Heart right ventricle (tissue), 16 donors: ENCODE measurements at regions not wholly inside any gene's neighbourhood (a gene's known extent, or its start where the extent isn't known, plus 50 kb on each side); places are given as distances from the start of the nearest gene placed in this dataset.

Experiments
- ATAC-seq, 8 donors: fragments of 200-7000 bp; cut with Tn5 transposase; one replicate each; pipeline ENCODE4 v1.9.1; 2020; ENCODE audit warnings: mild to moderate bottlenecking in 8 of 8, moderate library complexity in 8 of 8, moderate number of reproducible peaks in 1 of 8
- DNase-seq, 2 donors: peaks; one replicate each; pipeline ENCODE4 v3.0.0-alpha.2; 2020
- H3K27ac ChIP-seq, 10 donors: fragments of 200-600 bp; sonication (generic) in 2 of 10; one replicate each; pipeline versions ENCODE4 v1.5.0 to v1.8.0; 2020 to 2022; ENCODE audit warnings: mild to moderate bottlenecking in 3 of 10
- H3K27me3 ChIP-seq, 7 donors: fragments of 200-600 bp; one replicate each; pipeline ENCODE4 v1.8.0; 2021 to 2022; ENCODE audit warnings: mild to moderate bottlenecking in 2 of 7
- H3K36me3 ChIP-seq, 9 donors: fragments of 200-600 bp; sonication (generic) in 1 of 9; one replicate each; pipeline versions ENCODE4 v1.5.0 to v1.8.0; 2020 to 2022; ENCODE audit warnings: mild to moderate bottlenecking in 2 of 9
- H3K4me1 ChIP-seq, 9 donors: fragments of 200-600 bp; sonication (generic) in 1 of 9; one replicate each; pipeline versions ENCODE4 v1.5.0 to v1.8.0; 2020 to 2022; ENCODE audit warnings: mild to moderate bottlenecking in 4 of 9
- H3K4me3 ChIP-seq, 10 donors: fragments of 200-600 bp; sonication (generic) in 2 of 10; one replicate each; pipeline versions ENCODE4 v1.5.0 to v1.8.0; 2020 to 2022; ENCODE audit warnings: mild to moderate bottlenecking in 7 of 10, moderate library complexity in 2 of 10
- H3K9me3 ChIP-seq, 11 donors: fragments of 200-600 bp in 10 of 11; sonication (generic) in 2 of 11; one replicate each; pipeline versions ENCODE4 v1.5.0 to v1.8.0; 2013 to 2022; ENCODE audit warnings: mild to moderate bottlenecking in 2 of 11, control low read depth in 1 of 11, moderate library complexity in 1 of 11
- WGBS, 2 donors: extraction: QIAGEN DNeasy Blood & Tissue Kit; methylation state at CpG; one replicate each; pipeline ENCODE4 v1.1.7; 2013; ENCODE audit warnings: inconsistent platforms in 1 of 2; 5-methylcytosine and 5-hydroxymethylcytosine counted together
- intact Hi-C, 10 donors: fragments of 100-400 bp; cut with DNase I; formaldehyde crosslinking; loops; one replicate each; pipeline versions ENCODE4 v1.11.1 to v1.14.2; 2022
- TF ChIP-seq, protein P1 (sequence below), 9 donors: fragments of 200-600 bp; sonication (generic) in 2 of 9; IDR thresholded peaks; one replicate each; pipeline versions ENCODE4 v1.5.0 to v1.8.0; 2021 to 2022; ENCODE audit warnings: antibody characterized with exemption in 9 of 9, mild to moderate bottlenecking in 5 of 9, moderate library complexity in 1 of 9
- donor health status: Arrhythmogenic right ventricular cardiomyopathy.
- donor health status: ischemic (EF 13 %, LVEDD 7.1; RV severe dilation, severe dysfunction).
- donor health status: healthy with polysubstance abuse.
- donor health status: DM: no; HTN: yes; CAD: no.
- donor health status: DM: no; HTN: no; CAD: no.
- donor health status: ischemic (EF 25% LVEDD 6.9; RV normal size, moderate dysfunction).
- donor health status: ischemic (EF 25% LVEDD 5.7; RV mildly dilated, moderate dysfunction).
- donor health status: healthy.
- donor health status: DM: yes; HTN: yes; CAD: no.
- donor health status: Ischemic cardiomyopathy.
- donor health status: ischemic (EF 35%, LVEDD 5.7; RV mildly dilated, moderate dysfunction).
- donor health status: nonischemic (EF 11% LVEDD 7.7; RV severe dilation, severe dysfunction).
- donor health status: DM: yes; HTN: yes; CAD: no.
- donor health status: PGD.
- donor health status: ischemic (EF 29% LVEDD 5.4; RV normal size, mild dysfunction).
- donor health status: nonischemic (EF 23%, LVEDD 6.1; RV moderate dilation, normal function).

DNA sequence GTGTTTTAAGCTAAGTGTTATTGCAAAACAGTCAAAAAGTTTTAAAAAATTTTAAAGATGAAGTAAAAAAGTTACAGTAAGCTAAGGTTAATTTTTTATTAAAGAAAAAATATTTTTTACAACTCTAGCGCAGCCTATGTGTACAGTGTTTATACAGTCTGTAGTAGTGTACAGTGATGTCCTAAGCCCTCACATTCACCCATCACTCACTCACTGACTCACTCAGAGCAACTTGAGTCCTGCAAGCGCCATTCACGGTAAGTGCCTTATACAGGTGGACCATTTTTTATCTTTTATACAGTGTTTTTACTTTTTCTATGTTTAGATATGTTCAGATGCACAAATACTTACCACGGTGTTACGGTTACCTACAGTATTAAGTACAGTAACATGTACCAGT, 83.4 kb upstream of the STMND1 start:
- WGBS, 2 donors, result 95 to 97% methylated on average over 5 of the region's 5 CpGs
- H3K27ac ChIP-seq, result no peak overlapping the region
- H3K9me3 ChIP-seq, result peaks cover 0 to 2% (median 0%) of the 10 kb centered on the region in 11 donors
- no peaks in the 10 kb centered on the region for H3K36me3 ChIP-seq
- no peak overlapping the region for H3K4me3 ChIP-seq
- peaks cover 0 to 6% (median 0%) of the 10 kb centered on the region in 9 donors for H3K4me1 ChIP-seq
- ATAC-seq, result no peak
- TF ChIP-seq, protein P1, sequence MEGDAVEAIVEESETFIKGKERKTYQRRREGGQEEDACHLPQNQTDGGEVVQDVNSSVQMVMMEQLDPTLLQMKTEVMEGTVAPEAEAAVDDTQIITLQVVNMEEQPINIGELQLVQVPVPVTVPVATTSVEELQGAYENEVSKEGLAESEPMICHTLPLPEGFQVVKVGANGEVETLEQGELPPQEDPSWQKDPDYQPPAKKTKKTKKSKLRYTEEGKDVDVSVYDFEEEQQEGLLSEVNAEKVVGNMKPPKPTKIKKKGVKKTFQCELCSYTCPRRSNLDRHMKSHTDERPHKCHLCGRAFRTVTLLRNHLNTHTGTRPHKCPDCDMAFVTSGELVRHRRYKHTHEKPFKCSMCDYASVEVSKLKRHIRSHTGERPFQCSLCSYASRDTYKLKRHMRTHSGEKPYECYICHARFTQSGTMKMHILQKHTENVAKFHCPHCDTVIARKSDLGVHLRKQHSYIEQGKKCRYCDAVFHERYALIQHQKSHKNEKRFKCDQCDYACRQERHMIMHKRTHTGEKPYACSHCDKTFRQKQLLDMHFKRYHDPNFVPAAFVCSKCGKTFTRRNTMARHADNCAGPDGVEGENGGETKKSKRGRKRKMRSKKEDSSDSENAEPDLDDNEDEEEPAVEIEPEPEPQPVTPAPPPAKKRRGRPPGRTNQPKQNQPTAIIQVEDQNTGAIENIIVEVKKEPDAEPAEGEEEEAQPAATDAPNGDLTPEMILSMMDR (IDR thresholded peaks at IDR 0.05), result no peak
- intact Hi-C loops, result no loop called here
- no peak for DNase-seq
- H3K27me3 ChIP-seq, result peaks cover 0 to 4% (median 0%) of the 10 kb centered on the region in 7 donors

DNA sequence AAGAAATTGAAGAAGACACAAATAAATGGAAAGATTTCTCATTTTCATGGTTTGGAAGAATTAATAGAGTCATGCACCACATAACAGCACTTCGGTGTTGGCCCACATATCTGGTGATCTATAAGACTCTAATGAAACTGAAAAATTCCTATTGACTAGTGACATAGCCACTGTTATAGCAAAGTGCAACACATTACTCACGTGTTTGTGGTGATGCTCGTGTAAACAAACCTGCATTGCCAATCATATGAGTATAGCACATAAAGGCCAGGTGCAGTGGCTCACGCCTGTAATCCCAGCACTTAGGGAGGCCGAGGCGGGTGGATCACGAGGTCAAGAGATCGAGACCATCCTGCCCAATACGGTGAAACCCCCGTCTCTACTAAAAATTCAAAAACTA, 84.4 kb upstream of the STMND1 start:
- peaks cover 0 to 4% (median 0%) of the 10 kb centered on the region in 7 donors for H3K27me3 ChIP-seq
- H3K27ac ChIP-seq, result no peak overlapping the region
- ATAC-seq (no peak), DNase-seq (no peak)
- no peak overlapping the region for H3K4me3 ChIP-seq
- peaks cover 0 to 2% (median 0%) of the 10 kb centered on the region in 11 donors for H3K9me3 ChIP-seq
- 96 to 97% methylated on average over 10 of the region's 10 CpGs for WGBS, 2 donors
- intact Hi-C loops, result no loop called here
- TF ChIP-seq, protein P1 (IDR thresholded peaks at IDR 0.05), result no peak
- H3K36me3 ChIP-seq, result no peaks in the 10 kb centered on the region
- peaks cover 0 to 6% (median 0%) of the 10 kb centered on the region in 9 donors for H3K4me1 ChIP-seq

DNA sequence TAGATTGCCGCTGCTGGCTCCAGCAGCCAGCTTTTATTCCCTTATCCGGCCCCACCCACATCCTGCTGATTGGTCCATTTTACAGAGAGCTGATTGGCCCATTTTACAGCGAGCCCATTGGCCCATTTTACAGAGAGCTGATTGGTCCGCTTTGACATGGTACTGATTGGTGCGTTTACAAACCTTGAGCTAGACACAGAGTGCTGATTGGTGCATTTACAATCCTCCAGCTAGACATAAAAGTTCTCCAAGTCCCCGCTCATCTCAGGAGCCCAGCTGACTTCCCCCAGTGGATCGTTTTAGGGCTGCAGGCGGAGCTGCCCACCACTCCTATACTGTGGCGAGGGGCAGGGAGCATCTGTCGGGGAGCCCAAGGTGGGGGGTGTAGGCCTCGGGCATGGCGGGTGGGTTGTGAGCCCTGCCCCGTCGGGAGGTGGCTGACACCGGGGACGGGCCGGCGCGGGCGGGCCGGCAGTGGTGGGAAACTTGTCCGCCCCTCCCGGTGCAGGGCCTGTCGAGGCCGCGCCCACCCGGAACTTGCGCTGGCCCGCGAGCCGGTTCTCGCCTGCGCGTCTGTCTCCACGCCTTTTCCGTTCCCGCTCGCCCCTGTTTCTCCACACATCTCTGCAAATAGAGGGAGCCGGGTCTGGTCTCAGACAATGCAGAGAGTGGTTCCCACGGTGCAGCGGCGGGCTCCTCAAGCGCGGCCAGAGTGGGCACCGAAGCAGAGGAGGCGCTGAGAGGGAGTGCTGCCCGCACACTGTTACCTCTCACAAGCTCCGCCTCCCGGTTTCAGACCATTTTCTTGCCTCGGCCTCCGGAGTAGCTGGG, 86.1 kb upstream of the STMND1 start:
- TF ChIP-seq, protein P1 (IDR thresholded peaks at IDR 0.05), result no peak
- Histone ChIP-seq H3K27me3 (peaks cover 0 to 10% (median 0%) of the 10 kb centered on the region in 7 donors), H3K36me3 (no peaks in the 10 kb centered on the region), H3K9me3 (peaks cover 0 to 2% (median 0%) of the 10 kb centered on the region in 11 donors), H3K27ac (peak overlapping the region in 1 of 10 donors; percentile 29), H3K4me1 (peaks cover 0 to 6% (median 0%) of the 10 kb centered on the region in 9 donors), H3K4me3 (peak overlapping the region in 9 of 10 donors; percentile 30 to 57 (median 51))
- ATAC-seq (peak; percentile 64 to 78 (median 70)), DNase-seq (peak; percentile 9 to 39)
- intact Hi-C loops, result no loop called here
- 22 to 24% methylated on average over 49 to 51 of the region's 51 CpGs for WGBS, 2 donors

DNA sequence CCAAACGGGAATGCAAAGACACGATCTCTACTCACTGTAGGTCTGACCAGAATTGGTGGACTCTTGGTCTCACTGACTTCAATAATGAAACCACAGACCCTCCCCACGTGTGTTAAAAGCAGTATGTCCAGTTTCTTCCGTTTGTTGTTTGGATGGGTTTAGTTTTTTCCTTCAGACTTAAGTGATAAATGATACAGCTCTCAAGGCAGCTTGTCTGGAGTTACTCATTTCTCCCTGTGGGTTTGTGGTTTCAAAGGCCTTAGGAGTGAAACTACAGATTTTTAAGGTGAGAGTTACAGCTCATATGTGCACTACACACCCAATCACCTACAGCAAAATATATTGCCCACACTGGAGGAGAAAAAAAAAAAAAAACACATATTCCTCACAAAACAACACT, 86.7 kb upstream of the STMND1 start:
- no peak for ATAC-seq

More for the DNA sequence above, 86.7 kb upstream of the STMND1 start:
- WGBS, 2 donors, result 79 to 97% methylated on average over 4 of the region's 4 CpGs
- H3K27me3 ChIP-seq, result peaks cover 0 to 10% (median 0%) of the 10 kb centered on the region in 7 donors
- intact Hi-C loops, result no loop called here
- H3K4me1 ChIP-seq, result peaks cover 0 to 6% (median 0%) of the 10 kb centered on the region in 9 donors
- H3K27ac ChIP-seq, result no peak overlapping the region
- H3K36me3 ChIP-seq, result no peaks in the 10 kb centered on the region
- TF ChIP-seq, protein P1 (IDR thresholded peaks at IDR 0.05), result no peak
- H3K4me3 ChIP-seq, result no peak overlapping the region
- DNase-seq, result no peak
- peaks cover 0 to 2% (median 0%) of the 10 kb centered on the region in 11 donors for H3K9me3 ChIP-seq
